ENCODE measurements at regions not wholly inside any gene's neighbourhood (a gene's known extent, or its start where the extent isn't known, plus 50 kb on each side); places are given as distances from the start of the nearest gene placed in this dataset.

DNA sequence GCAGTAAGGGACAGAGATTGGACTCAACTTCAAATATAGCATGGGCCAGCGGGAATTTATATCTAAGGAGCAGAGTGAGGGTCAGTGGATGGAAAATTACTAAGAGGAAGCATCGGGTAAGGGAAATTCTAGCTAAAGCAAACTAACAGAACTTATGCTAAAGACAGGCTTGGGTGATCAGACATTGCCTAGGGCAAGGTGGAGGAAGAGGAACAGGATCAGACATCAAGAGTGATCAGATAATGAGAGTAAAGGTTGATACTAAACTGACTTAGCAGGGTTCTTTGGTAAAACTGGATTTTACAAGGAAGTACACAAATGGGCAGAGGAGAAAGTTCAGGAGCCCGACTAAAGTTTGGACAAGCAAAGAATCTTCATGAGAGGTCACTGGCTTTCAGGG, 86.3 kb upstream of the TOM1L1 start:
- TF ChIP-seq POLR2A (IDR thresholded peaks at IDR 0.05), result no peak
- TF ChIP-seq, protein P1, sequence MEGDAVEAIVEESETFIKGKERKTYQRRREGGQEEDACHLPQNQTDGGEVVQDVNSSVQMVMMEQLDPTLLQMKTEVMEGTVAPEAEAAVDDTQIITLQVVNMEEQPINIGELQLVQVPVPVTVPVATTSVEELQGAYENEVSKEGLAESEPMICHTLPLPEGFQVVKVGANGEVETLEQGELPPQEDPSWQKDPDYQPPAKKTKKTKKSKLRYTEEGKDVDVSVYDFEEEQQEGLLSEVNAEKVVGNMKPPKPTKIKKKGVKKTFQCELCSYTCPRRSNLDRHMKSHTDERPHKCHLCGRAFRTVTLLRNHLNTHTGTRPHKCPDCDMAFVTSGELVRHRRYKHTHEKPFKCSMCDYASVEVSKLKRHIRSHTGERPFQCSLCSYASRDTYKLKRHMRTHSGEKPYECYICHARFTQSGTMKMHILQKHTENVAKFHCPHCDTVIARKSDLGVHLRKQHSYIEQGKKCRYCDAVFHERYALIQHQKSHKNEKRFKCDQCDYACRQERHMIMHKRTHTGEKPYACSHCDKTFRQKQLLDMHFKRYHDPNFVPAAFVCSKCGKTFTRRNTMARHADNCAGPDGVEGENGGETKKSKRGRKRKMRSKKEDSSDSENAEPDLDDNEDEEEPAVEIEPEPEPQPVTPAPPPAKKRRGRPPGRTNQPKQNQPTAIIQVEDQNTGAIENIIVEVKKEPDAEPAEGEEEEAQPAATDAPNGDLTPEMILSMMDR (IDR thresholded peaks at IDR 0.05), result no peak
- H3K4me3 ChIP-seq (replicated peaks in 1 of 3), result no peak overlapping the region
- H3K27me3 ChIP-seq, result no peaks in the 10 kb centered on the region
- no peak overlapping the region for H3K27ac ChIP-seq
- no peak for DNase-seq
- no peaks in the 10 kb centered on the region for H3K9me3 ChIP-seq
- intact Hi-C loops (cut with DNase I), result no loop called here
- 43 to 52% methylated on average over 3 of the region's 3 CpGs for WGBS, 2 donors
- H3K36me3 ChIP-seq, result no peaks in the 10 kb centered on the region
- H3K4me1 ChIP-seq, result no peaks in the 10 kb centered on the region

- H3K9me3 ChIP-seq, result no peaks in the 10 kb centered on the region
- WGBS, 2 donors, result 64 to 69% methylated on average over 3 of the region's 3 CpGs
- TF ChIP-seq, protein P1 (IDR thresholded peaks at IDR 0.05), result no peak
- no peak for TF ChIP-seq POLR2A (IDR thresholded peaks at IDR 0.05)
- DNase-seq, result no peak
- intact Hi-C loops (cut with DNase I), result no loop called here
- no peaks in the 10 kb centered on the region for H3K4me1 ChIP-seq
- H3K36me3 ChIP-seq, result no peaks in the 10 kb centered on the region
- H3K27ac ChIP-seq, result no peak overlapping the region
- H3K4me3 ChIP-seq (replicated peaks in 1 of 3), result no peak overlapping the region
- no peaks in the 10 kb centered on the region for H3K27me3 ChIP-seq
Observed at GRCh38 chr17:54834086-54834485, 66.6 kb upstream of the TOM1L1 start.

GRCh38 chr17:54835015-54835414, 65.6 kb upstream of the TOM1L1 start:
- H3K4me1 ChIP-seq, result no peaks in the 10 kb centered on the region
- WGBS, 2 donors, result 74 to 77% methylated on average over 2 of the region's 2 CpGs
- intact Hi-C loops (cut with DNase I), result no loop called here

DNA sequence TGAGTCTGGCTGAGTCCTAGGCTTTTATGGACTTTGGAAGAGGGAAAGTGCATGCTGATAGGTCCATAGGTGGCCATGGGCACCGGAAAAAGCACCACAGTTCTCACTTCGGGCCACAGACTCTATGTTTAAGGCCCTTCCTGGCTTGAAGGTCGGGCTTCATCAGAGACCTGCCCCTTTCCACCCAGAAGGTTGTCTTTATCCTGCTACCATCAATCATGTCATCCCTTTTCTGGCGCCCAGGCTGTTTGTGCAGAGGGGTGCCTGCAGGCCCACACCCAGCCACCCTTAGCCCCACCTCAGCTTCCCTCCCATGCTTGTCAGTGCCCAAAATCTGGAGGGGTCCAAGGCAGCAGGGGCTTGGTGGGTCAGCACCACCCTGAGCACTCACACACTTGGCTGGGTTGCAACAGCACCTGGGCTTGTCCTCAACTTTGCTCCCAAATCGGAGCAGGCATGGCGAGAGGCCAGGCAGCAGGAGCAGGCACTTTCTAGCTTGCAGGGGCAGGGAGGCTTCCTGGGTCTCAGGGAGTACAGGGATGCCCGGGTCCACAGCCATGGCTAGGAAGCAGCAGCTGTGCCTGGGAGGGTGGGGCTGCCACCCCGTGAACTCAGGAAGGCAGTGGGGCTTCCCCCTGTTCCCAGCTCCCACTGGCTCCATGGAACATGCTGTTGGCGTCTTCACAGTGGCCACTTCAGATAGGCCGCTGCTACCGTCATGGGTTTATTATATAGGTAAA, 63.8 kb upstream of the TOM1L1 start:
- DNase-seq, result no peak
- H3K4me1 ChIP-seq, result no peaks in the 10 kb centered on the region
- no peaks in the 10 kb centered on the region for H3K36me3 ChIP-seq
- no peak overlapping the region for H3K27ac ChIP-seq
- whole genome bisulfite sequencing, 2 donors, result 80 to 96% methylated on average over 7 to 10 of the region's 11 CpGs
- intact Hi-C loops (cut with DNase I), result no loop called here
- H3K27me3 ChIP-seq, result no peaks in the 10 kb centered on the region
- no peak overlapping the region for H3K4me3 ChIP-seq (replicated peaks in 1 of 3)
- TF ChIP-seq, protein P1 (IDR thresholded peaks at IDR 0.05), result no peak
- TF ChIP-seq POLR2A (IDR thresholded peaks at IDR 0.05), result no peak
- H3K9me3 ChIP-seq, result no peaks in the 10 kb centered on the region

More at GRCh38 chr17:54835015-54835414, 65.6 kb upstream of the TOM1L1 start:
- H3K9me3 ChIP-seq, result no peaks in the 10 kb centered on the region
- DNase-seq, result no peak
- TF ChIP-seq, protein P1 (IDR thresholded peaks at IDR 0.05), result no peak
- TF ChIP-seq POLR2A (IDR thresholded peaks at IDR 0.05), result no peak
- no peaks in the 10 kb centered on the region for H3K36me3 ChIP-seq
- H3K27me3 ChIP-seq, result no peaks in the 10 kb centered on the region
- no peak overlapping the region for H3K27ac ChIP-seq
- H3K4me3 ChIP-seq (replicated peaks in 1 of 3), result no peak overlapping the region

DNA sequence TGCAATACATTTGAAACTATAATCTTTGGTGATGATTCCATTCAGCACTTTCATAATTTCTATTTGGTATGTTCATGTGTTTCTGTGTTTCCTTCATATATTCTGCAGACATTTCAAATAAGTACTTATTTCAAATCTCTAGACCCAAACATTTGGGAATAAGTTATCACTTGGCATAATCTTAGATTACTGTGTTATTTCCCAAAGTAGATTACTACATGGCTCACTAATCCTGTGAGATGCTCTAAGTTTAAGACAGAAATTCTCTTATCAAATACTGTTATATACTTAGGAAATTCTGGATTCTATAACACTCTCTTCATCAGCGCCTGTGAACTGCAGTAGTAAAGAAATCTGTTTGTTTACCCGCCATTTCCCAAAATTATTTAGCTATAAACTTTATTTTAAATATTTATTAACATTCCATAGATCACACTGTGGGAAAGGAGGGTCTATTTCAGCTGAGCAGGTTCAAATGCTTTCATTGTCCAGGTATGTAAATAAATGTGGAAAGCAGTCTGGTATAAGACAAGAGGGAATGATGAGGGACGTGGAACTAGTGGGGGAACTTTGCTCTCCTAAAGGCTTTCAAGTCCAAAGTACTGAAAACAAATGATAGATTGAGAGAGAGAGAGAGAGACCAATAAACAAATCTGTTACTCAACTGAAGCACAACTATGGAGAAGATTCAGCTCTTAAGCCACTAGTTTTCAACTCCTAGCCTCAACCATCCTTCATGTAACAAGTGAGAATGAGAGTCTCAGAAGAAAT, 61.8 kb upstream of the TOM1L1 start:
- Histone ChIP-seq H3K27me3 (no peaks in the 10 kb centered on the region), H3K27ac (no peak overlapping the region), H3K9me3 (no peaks in the 10 kb centered on the region), H3K4me1 (no peaks in the 10 kb centered on the region), H3K36me3 (no peaks in the 10 kb centered on the region), H3K4me3 (replicated peaks in 1 of 3) (no peak overlapping the region)
- DNase-seq, result no peak
- TF ChIP-seq, protein P1 (IDR thresholded peaks at IDR 0.05), result no peak
- TF ChIP-seq POLR2A (IDR thresholded peaks at IDR 0.05), result no peak
- 80 to 88% methylated on average over 3 of the region's 3 CpGs for WGBS, 2 donors
- intact Hi-C loops (cut with DNase I), result no loop called here
